ENCODE measurements at regions not wholly inside any gene's neighbourhood (a gene's known extent, or its start where the extent isn't known, plus 50 kb on each side); places are given as distances from the start of the nearest gene placed in this dataset.
"Not testable (repeated sequence)": the region's sequence is repeated elsewhere in the genome, so short reads cannot be mapped to it uniquely, and the experiment has no call there.

GRCh38 chr13:79906345-79906744 is 425.4 kb downstream of the NDFIP2 start:
- DNase-seq = no peak

DNA sequence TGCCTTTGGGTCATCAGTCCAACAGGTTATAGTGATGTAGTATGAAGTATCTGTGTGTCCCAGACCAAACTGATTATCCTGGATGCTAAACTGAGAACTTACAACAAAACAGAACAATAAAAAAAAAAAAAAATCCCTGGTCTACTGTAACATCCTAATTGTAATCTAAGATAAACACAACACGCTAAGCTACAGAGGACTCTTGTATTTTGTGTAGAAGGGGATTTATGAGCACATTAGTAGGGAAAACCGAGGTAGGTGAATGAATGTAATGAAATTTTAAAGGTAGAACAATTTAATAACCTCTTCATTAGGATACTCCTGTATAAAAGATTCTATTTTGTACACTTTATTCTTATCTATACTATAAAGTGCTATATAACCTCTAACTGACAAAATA is 424.1 kb downstream of the NDFIP2 start:
- DNase-seq = no peak

- no peak for DNase-seq
Measured at GRCh38 chr13:79904581-79904980, 423.6 kb downstream of the NDFIP2 start.

- DNase-seq = no peak
Measured at GRCh38 chr13:79901336-79901735, 420.4 kb downstream of the NDFIP2 start.

- DNase-seq = no peak
Measured at GRCh38 chr13:79900356-79900755, 419.4 kb downstream of the NDFIP2 start.

GRCh38 chr13:79898996-79899395 is 418.0 kb downstream of the NDFIP2 start:
- DNase-seq = no peak

GRCh38 chr13:79898202-79898826 is 417.4 kb downstream of the NDFIP2 start:
- DNase-seq = no peak

DNA sequence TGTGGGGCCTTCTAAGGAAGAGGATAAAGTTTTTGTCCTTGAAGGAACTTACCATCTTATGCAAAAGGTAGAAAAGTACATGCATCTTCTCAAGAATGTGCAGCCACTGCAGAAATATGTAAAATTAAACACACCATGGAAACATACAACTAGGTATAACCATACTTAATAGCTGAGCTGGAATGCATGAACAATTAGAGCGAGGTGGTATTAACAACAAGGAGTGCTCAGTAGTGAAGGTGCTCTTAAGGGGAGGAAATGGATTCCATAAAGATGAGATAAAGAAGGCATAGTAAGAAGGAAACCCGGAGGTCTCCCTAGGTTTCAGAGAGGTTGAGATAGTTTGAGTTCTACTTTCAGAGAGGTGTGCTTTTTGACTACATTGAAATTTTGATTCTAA is 415.9 kb downstream of the NDFIP2 start:
- no peak for DNase-seq

DNA sequence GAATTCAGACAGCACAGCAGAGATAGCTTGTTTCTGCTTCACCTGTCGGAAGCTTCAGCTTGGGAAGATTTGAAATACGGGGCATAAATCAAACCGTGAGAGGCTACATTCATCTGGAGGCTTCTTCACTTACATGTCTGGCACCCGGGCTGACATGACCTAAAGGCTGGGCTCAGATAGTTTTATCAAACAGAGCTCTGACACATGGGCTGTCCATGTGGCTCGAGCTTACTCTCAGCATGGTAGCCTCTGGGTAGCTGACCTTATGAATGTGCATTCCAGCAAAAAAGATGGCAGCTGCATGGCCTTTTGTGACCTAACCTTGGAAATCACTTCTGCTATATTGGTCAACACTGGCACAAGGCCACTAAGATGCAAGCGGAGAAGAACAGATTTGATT is 414.5 kb downstream of the NDFIP2 start:
- DNase-seq = no peak

GRCh38 chr13:79887278-79887677 is 406.3 kb downstream of the NDFIP2 start:
- not testable (repeated sequence) for DNase-seq

DNA sequence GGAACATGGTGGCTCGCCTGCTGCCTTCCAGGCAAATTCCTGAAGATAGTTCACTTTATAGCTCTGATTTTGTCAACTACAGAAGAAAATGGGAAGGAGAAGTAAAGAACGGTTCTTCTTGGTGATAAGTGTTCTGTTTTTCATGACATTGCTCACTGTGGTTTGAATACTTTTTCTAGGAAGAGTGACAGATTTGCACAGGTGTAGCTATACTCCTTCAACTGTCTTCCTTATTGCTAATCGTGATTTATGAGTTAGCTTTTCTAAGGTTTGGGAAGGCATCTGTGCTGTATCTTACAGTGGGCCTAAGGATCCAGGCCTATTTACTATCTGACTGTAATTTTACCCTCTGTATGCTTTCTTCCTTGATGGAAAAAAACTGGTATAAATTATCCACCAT is 405.6 kb downstream of the NDFIP2 start:
- DNase-seq = no peak

DNA sequence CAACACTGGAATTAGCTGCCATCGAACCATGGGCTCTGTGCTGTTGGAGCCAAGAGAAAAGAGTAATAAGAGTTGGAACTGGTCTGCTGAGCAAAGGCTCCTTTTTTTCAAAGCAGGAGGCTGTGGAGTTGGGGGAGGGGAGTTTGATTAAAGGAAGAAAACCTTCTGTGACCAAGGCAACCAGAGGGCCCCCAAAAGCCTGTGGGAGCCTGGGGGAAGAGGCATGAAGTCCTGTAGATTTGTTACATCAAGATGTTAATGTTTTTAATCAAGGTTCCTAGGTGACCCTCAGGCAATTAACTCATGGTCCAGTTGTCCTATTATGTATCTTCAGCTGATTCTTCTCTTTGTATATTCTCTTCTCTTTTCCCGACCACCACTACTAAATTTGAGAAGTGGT is 403.9 kb downstream of the NDFIP2 start:
- DNase-seq = no peak

- no peak for DNase-seq
Measured at GRCh38 chr13:79883216-79883615, 402.3 kb downstream of the NDFIP2 start.

- DNase-seq = no peak
Measured at GRCh38 chr13:79880818-79881217, 399.9 kb downstream of the NDFIP2 start.

DNA sequence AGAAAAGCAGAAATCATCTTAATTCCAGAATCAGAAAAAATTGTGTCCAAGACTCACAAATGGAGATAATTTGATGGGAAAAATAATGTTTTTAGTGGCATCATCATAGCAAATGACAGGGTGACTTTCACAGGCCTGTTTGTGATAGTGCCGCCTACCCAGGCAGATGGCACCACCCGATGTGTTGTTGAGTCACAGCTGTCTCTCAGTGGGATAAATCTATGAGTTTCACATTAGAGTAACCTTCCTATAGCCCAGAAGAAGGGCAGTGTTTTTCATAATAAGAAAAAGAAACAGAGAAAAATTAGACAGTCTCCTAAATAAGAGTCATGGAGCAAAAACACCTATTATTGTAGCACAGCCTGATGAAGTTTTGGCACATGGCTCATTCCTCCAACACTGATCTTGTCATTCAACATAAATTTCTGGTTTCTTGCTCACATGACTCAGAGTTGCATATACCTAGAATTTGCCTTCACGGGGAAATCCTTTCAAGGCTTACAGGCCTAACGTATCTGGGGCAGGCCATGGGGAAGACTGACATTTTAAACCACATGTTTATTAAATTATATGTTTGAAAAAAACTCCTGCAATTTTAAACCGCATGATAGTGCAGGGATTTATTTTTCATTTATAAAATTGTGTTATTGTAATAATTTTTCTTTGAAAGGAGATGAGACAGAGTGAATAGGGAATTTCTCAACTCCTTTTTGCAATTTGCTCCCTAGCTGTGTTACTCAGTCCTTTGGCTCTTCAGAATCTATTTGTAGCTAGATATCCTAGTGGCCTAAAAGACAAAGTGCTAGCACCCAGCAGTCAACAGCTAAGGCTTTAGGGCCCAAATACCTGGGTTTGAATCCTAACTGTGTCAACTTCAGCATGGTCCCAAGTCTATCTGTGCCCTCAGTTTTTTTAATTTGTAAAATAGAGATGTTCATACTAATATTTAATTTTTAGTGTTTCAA is 393.7 kb downstream of the NDFIP2 start:
- no peak for DNase-seq

GRCh38 chr13:79871594-79871993 is 390.6 kb downstream of the NDFIP2 start:
- DNase-seq = no peak

- no peak for DNase-seq
Measured at GRCh38 chr13:79870766-79871165, 389.8 kb downstream of the NDFIP2 start.

- no peak for DNase-seq
Measured at GRCh38 chr13:79870123-79870522, 389.2 kb downstream of the NDFIP2 start.

DNA sequence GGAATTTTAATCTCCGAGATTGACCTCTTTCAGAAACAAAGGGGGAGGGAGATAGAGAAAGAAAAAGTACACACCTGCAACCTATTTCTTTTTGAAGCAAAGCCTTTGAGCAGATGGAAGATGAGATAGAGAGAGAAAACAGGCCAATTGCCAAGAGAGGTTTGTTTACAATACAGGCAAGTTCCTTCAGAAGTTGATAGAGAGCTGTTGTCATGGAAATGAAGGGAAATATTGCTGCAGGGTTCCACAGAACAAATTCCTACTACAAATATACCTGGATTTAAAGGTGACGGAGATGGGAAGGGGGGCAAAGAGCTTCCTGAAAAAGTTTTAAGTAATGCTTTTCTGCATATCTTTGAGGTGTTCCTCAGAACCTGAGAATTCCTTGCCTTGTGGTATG is 388.4 kb downstream of the NDFIP2 start:
- DNase-seq = no peak

DNA sequence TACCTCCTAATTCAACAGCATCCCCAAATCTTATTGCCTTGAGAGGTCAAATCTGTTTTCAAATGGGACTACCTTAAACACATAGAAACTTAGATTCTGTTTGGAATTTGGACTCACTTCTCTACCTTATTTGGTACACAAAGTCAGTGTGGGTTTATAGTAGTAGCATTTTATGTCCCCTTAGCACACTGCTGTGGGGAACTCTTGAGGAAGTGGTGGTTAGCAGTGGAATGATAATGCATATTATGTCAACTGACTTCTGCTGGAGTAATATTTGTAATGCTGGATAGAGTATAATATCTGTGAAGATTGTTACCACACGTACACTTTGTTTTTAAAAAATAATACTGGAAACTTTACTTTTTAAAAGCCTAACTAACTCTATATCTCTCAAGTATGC is 386.3 kb downstream of the NDFIP2 start:
- DNase-seq = no peak

GRCh38 chr13:79866436-79866835 is 385.5 kb downstream of the NDFIP2 start:
- no peak for DNase-seq

DNA sequence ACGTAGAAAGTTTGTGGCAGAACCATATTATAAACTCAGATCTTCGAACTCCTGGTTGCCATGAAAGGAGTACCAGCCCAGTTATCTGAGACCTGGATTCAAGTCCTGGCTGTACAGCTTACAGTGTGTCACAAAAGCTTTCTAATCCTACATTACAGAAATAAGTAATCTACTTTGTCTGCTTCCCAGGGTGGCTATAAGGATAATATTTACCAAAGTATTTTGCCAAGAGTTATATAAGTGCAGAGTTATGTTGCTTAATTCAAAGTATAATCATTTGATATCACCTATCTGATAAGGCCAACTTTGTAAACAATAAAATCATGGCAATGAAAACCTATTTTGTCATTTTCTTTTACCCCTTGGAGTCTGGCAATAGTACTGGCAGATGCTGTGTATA is 381.6 kb downstream of the NDFIP2 start:
- no peak for DNase-seq

- no peak for DNase-seq
Measured at GRCh38 chr13:79861731-79862130, 380.8 kb downstream of the NDFIP2 start.

- no peak for DNase-seq
Measured at GRCh38 chr13:79860791-79861190, 379.8 kb downstream of the NDFIP2 start.

All from activated T-cell treated with anti-CD3 and anti-CD28 coated beads for 4 hours (primary cell).